Right lobe of liver (tissue), 4 donors: ENCODE measurements at regions not wholly inside any gene's neighbourhood (a gene's known extent, or its start where the extent isn't known, plus 50 kb on each side); places are given as distances from the start of the nearest gene placed in this dataset.

Experiments used
- POLR2A ChIP-seq: fragments of 450-650 bp; IDR thresholded peaks from one replicate; pipeline ENCODE4 v1.6.1; 2017; ENCODE audit warnings: antibody characterized with exemption, mild to moderate bottlenecking
- TF ChIP-seq, protein P1 (sequence below), 4 donors: fragments of 200-600 bp in 3 of 4; fragments of 450-650 bp in 1 of 4; IDR thresholded peaks; one replicate each; pipeline versions ENCODE4 v1.5.1 to v1.8.0; 2016 to 2022; ENCODE audit warnings: antibody characterized with exemption in 4 of 4, mild to moderate bottlenecking in 2 of 4
- donor health status: DM: no; HTN: no; CAD: no.
- donor health status: DM: no; HTN: no; CAD: no.
- donor health status: DM: no; HTN: yes; CAD: no.

DNA sequence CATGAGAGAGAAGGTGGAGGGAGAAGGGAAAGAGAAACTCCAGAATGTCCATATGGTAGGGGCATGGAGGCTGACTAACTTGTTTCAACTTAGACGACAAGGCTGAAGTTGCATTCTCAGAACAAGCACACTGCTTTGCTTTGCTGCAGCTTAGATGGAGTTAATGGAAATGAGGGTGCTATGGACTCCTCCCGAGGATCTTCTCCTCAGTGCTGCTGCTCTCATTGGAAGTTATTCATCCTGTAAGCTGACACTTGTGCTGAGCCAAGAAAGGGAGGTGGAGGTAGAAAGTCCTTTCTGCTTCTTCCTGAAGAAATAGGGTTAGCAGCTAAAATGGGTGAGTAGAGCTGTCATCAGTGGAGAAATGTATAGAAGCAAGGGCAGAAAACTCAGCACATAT lies 215.3 kb downstream of the SEC16B start:
- TF ChIP-seq, protein P1, sequence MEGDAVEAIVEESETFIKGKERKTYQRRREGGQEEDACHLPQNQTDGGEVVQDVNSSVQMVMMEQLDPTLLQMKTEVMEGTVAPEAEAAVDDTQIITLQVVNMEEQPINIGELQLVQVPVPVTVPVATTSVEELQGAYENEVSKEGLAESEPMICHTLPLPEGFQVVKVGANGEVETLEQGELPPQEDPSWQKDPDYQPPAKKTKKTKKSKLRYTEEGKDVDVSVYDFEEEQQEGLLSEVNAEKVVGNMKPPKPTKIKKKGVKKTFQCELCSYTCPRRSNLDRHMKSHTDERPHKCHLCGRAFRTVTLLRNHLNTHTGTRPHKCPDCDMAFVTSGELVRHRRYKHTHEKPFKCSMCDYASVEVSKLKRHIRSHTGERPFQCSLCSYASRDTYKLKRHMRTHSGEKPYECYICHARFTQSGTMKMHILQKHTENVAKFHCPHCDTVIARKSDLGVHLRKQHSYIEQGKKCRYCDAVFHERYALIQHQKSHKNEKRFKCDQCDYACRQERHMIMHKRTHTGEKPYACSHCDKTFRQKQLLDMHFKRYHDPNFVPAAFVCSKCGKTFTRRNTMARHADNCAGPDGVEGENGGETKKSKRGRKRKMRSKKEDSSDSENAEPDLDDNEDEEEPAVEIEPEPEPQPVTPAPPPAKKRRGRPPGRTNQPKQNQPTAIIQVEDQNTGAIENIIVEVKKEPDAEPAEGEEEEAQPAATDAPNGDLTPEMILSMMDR (IDR thresholded peaks at IDR 0.05), result no peak
- no peak for TF ChIP-seq POLR2A
